ENCODE measurements at regions not wholly inside any gene's neighbourhood (a gene's known extent, or its start where the extent isn't known, plus 50 kb on each side); places are given as distances from the start of the nearest gene placed in this dataset.

- no TSS peak for BruUV-seq (replicated peaks)
- DNase-seq: peak; percentile 81
- no peaks in the 10 kb centered on the region for H3K27me3 ChIP-seq (ENCODE audit: control insufficient read depth, insufficient read depth, low read length)
- in situ Hi-C loops (cut with MboI; ENCODE audit: low sequenced_read_pairs): no loop called here
- H2BK5ac ChIP-seq (ENCODE audit: low read depth, low read length, poor library complexity, severe bottlenecking): peak overlapping the region; percentile 81
- H3K27ac ChIP-seq (ENCODE audit: insufficient read depth, low read length): peak overlapping the region; percentile 14; the same call in 1 of the 2 replicates
- H4K91ac ChIP-seq (ENCODE audit: insufficient read depth, low read depth, low read length): no peak overlapping the region
- no peak overlapping the region for H3K4ac ChIP-seq (ENCODE audit: low read depth, low read length)
- no peak overlapping the region for H3K14ac ChIP-seq (replicated peaks; ENCODE audit: low read depth, low read length)
- H4K5ac ChIP-seq (ENCODE audit: low read depth, low read length): no peak overlapping the region
- no peak overlapping the region for H3K4me3 ChIP-seq (ENCODE audit: insufficient read depth, low read depth, low read length)
- intact Hi-C loops (cut with micrococcal nuclease): no loop called here
- TF ChIP-seq MXI1 (IDR thresholded peaks at IDR 0.05; ENCODE audit: borderline replicate concordance, low read depth, low read length): no peak
- no peak for TF ChIP-seq MAZ (IDR thresholded peaks at IDR 0.05; ENCODE audit: borderline replicate concordance, low read depth, low read length)
- no peak for TF ChIP-seq ELK1 (IDR thresholded peaks at IDR 0.05; ENCODE audit: borderline replicate concordance, low read depth, low read length)
- TF ChIP-seq NFE2L2 (IDR thresholded peaks at IDR 0.05; ENCODE audit: low read depth, low read length): no peak
- TF ChIP-seq USF2 (IDR thresholded peaks at IDR 0.05; ENCODE audit: low read depth, low read length): peak; percentile 73
- TF ChIP-seq CEBPB (IDR thresholded peaks at IDR 0.05; ENCODE audit: low read depth, low read length): peak; percentile 76
- no peak for TF ChIP-seq BHLHE40 (IDR thresholded peaks at IDR 0.05; ENCODE audit: low read depth, low read length)
- dilution Hi-C loops (cut with HindIII; ENCODE audit: low sequenced_read_pairs, unreplicated experiment): no loop called here
- H2AK9ac ChIP-seq (replicated peaks; ENCODE audit: low read depth, low read length, poor library complexity): no peak overlapping the region
- peak; percentile 88 for ATAC-seq (ENCODE audit: low read depth)
- peak overlapping the region; percentile 74; the same call in 1 of the 2 replicates for H3K18ac ChIP-seq (ENCODE audit: low read depth, low read length)
- H3K36me3 ChIP-seq (ENCODE audit: control insufficient read depth, insufficient read depth, low read length): no peaks in the 10 kb centered on the region
- H3K9me3 ChIP-seq (ENCODE audit: control insufficient read depth, insufficient read depth, low read length): no peaks in the 10 kb centered on the region
- no peaks in the 10 kb centered on the region for H3K79me1 ChIP-seq (ENCODE audit: low read depth in 1 of 2, low read length in 2 of 2)
- peak overlapping the region; percentile 65; the same call in 1 of the 2 replicates for H2BK20ac ChIP-seq (ENCODE audit: low read depth, low read length)
- no peaks in the 10 kb centered on the region for H3K9me1 ChIP-seq (ENCODE audit: insufficient read depth, low read length)
- H2BK120ac ChIP-seq (ENCODE audit: low read depth, low read length): peak overlapping the region; percentile 69
- peak overlapping the region; percentile 44 for H2AFZ ChIP-seq (replicated peaks; ENCODE audit: low read length, poor library complexity)
- H3K56ac ChIP-seq (ENCODE audit: extremely low read depth, insufficient read depth, low read length): peak overlapping the region; percentile 56; the same call in 1 of the 2 replicates
- no peak overlapping the region for H2AK5ac ChIP-seq (ENCODE audit: low read depth, low read length)
- H4K8ac ChIP-seq (ENCODE audit: low read depth in 2 of 2, low read length in 2 of 2): peak overlapping the region in 1 of 2 experiments; percentile 34; a peak in 1 of 4 replicates
- no peak overlapping the region for H2BK15ac ChIP-seq (ENCODE audit: low read depth, low read length)
- no peak overlapping the region for H3K23ac ChIP-seq (ENCODE audit: low read depth, low read length)
- H3K4me1 ChIP-seq (ENCODE audit: control insufficient read depth, insufficient read depth, low read length): peaks cover 5% of the 10 kb centered on the region
- no peaks in the 10 kb centered on the region; the same call in 1 of the 2 replicates for H4K20me1 ChIP-seq (ENCODE audit: insufficient read depth, low read length)
- H3K9ac ChIP-seq (ENCODE audit: low read depth, low read length): no peak overlapping the region
- CTCF ChIA-PET: no interaction called here
- POLR2A ChIA-PET (ENCODE audit: unreplicated experiment): no interaction called here
- no CpG with 5 or more reads among the region's 4 CpGs for WGBS, 2 experiments (ENCODE audit: extremely low coverage in 2 of 2, insufficient read length in 1 of 2)
- peak overlapping the region; percentile 9; the same call in 1 of the 2 replicates for H3K4me2 ChIP-seq (ENCODE audit: low read depth, low read length)
Observed at GRCh38 chr2:221779614-221780067, 207.5 kb upstream of the EPHA4 start.
